H1 (cell line): ENCODE measurements at regions not wholly inside any gene's neighbourhood (a gene's known extent, or its start where the extent isn't known, plus 50 kb on each side); places are given as distances from the start of the nearest gene placed in this dataset.

Source experiments
- CTCF ChIA-PET: fragments of 300-600 bp; sonication (Branson Sonifier 250); formaldehyde crosslinking; loops from one replicate; lab custom pipeline; 2021; ENCODE audit not compliant: partially characterized antibody; lab: Charles Lee
- POLR2A ChIA-PET: fragments of 300-600 bp; sonication (Branson Sonifier 250); formaldehyde crosslinking; loops from one replicate; lab custom pipeline; 2021; ENCODE audit warnings: inconsistent platforms; ENCODE audit not compliant: partially characterized antibody; lab: Charles Lee
- DNase-seq, 2 experiments: peaks; one replicate each; pipeline versions ENCODE4 v3.0.0 to v3.0.0-alpha.2; 2010 to 2022; ENCODE audit warnings: low spot score in 2 of 2, low read depth in 1 of 2, mixed read lengths in 1 of 2
- FAIRE-seq: peaks from 2 replicates; lab custom pipeline; 2011; peaks lifted over from hg19 to GRCh38; lab: Jason Lieb, UNC
- H2AFZ ChIP-seq: 2 replicates; pipeline ENCODE4 v1.8.1; 2012; ENCODE audit warnings: low read length, inconsistent platforms
- H2AK5ac ChIP-seq: 2 replicates; pipeline ENCODE4 v1.6.1; 2013; ENCODE audit warnings: low read depth, low read length
- H2BK120ac ChIP-seq: replicated peaks from 2 replicates; pipeline ENCODE3; 2013; ENCODE audit warnings: low read depth, low read length, inconsistent platforms
- H2BK12ac ChIP-seq: 2 replicates; pipeline ENCODE4 v1.6.1; 2013; ENCODE audit warnings: low read depth, low read length
- H2BK15ac ChIP-seq: 2 replicates; pipeline ENCODE4 v1.6.1; 2013; ENCODE audit warnings: low read length
- H2BK20ac ChIP-seq: 2 replicates; pipeline ENCODE4 v1.6.1; 2013; ENCODE audit warnings: low read length
- H2BK5ac ChIP-seq: 2 replicates; pipeline ENCODE4 v1.6.1; 2013; ENCODE audit warnings: low read depth, low read length
- H3K14ac ChIP-seq: 2 replicates; pipeline ENCODE4 v1.6.1; 2013; ENCODE audit warnings: inconsistent platforms; ENCODE audit not compliant: insufficient read length
- H3K18ac ChIP-seq: 2 replicates; pipeline ENCODE4 v1.6.1; 2013; ENCODE audit warnings: low read length; ENCODE audit errors: extremely low read depth
- H3K23ac ChIP-seq: 2 replicates; pipeline ENCODE4 v1.6.1; 2013; ENCODE audit warnings: inconsistent platforms; ENCODE audit not compliant: insufficient read length
- H3K23me2 ChIP-seq: 2 replicates; pipeline ENCODE4 v1.6.1; 2013; ENCODE audit warnings: low read depth, low read length
- H3K27ac ChIP-seq: 2 replicates; pipeline ENCODE4 v1.6.1; 2011; ENCODE audit warnings: low read depth, low read length, inconsistent platforms
- H3K27me3 ChIP-seq, 4 experiments: replicated peaks in 1 of 4; 1 replicate in 1 of 4; 2 replicates in 3 of 4; pipeline versions ENCODE4 v1.6.1 to v1.8.1; 2011 to 2013; ENCODE audit warnings: low read length in 3 of 4, mild to moderate bottlenecking in 3 of 4, inconsistent platforms in 2 of 4, mixed read lengths in 2 of 4, moderate library complexity in 1 of 4; ENCODE audit not compliant: control insufficient read depth in 3 of 4, insufficient read depth in 3 of 4; ENCODE audit errors: extremely low read depth in 1 of 4
- H3K36me3 ChIP-seq, 4 experiments: 2 replicates each; pipeline versions ENCODE4 v1.6.1 to v1.8.1; 2011 to 2013; ENCODE audit warnings: mild to moderate bottlenecking in 4 of 4, low read length in 3 of 4, moderate library complexity in 2 of 4, control low read depth in 1 of 4, inconsistent platforms in 1 of 4; ENCODE audit not compliant: insufficient read depth in 4 of 4, control insufficient read depth in 2 of 4
- H3K4ac ChIP-seq: replicated peaks from 2 replicates; pipeline ENCODE3; 2013; ENCODE audit warnings: low read length, low read depth, mixed read lengths, inconsistent platforms; ENCODE audit not compliant: insufficient read length
- H3K4me1 ChIP-seq, 4 experiments: replicated peaks in 1 of 4; 1 replicate in 1 of 4; 2 replicates in 3 of 4; pipeline versions ENCODE4 v1.6.1 to v1.8.1; 2011 to 2013; ENCODE audit warnings: low read length in 3 of 4, inconsistent platforms in 2 of 4, mixed read lengths in 1 of 4; ENCODE audit not compliant: insufficient read depth in 4 of 4, control insufficient read depth in 3 of 4
- H3K4me2 ChIP-seq, 2 experiments: 2 replicates each; pipeline versions ENCODE4 v1.6.1 to v1.8.1; 2011 to 2013; ENCODE audit warnings: low read depth in 2 of 2, low read length in 2 of 2, control low read depth in 1 of 2, inconsistent platforms in 1 of 2, mild to moderate bottlenecking in 1 of 2; ENCODE audit not compliant: insufficient read depth in 1 of 2
- H3K4me3 ChIP-seq, 4 experiments: fragments of 200-600, 300-600 bp in 1 of 4; sonication (generic), shearing (Covaris generic), sonication (Bioruptor Twin) in 1 of 4; 2 replicates each; pipeline versions ENCODE4 v1.5.1 to v1.8.1; 2011 to 2016; ENCODE audit warnings: low read length in 4 of 4, low read depth in 3 of 4, control low read depth in 2 of 4, inconsistent platforms in 2 of 4, mild to moderate bottlenecking in 2 of 4, mixed read lengths in 1 of 4, moderate library complexity in 1 of 4; ENCODE audit not compliant: insufficient read depth in 2 of 4; ENCODE audit errors: extremely low read depth in 1 of 4
- H3K56ac ChIP-seq: replicated peaks from 2 replicates; pipeline ENCODE3; 2013; ENCODE audit warnings: low read depth, mild to moderate bottlenecking, mixed read lengths, low read length, inconsistent platforms; ENCODE audit not compliant: insufficient read length
- H3K79me1 ChIP-seq: 2 replicates; pipeline ENCODE4 v1.6.1; 2013; ENCODE audit warnings: low read depth, low read length, control low read depth
- H3K79me2 ChIP-seq, 2 experiments: 2 replicates each; pipeline versions ENCODE4 v1.6.1 to v1.8.1; 2012 to 2013; ENCODE audit warnings: low read length in 2 of 2, mild to moderate bottlenecking in 2 of 2, inconsistent platforms in 1 of 2; ENCODE audit not compliant: insufficient read depth in 2 of 2, control insufficient read depth in 1 of 2
- H3K9ac ChIP-seq, 4 experiments: replicated peaks in 1 of 4; 1 replicate in 1 of 4; 2 replicates in 3 of 4; pipeline versions ENCODE4 v1.6.1 to v1.8.1; 2011 to 2013; ENCODE audit warnings: low read depth in 3 of 4, low read length in 3 of 4, control low read depth in 2 of 4, mild to moderate bottlenecking in 2 of 4, moderate library complexity in 2 of 4, inconsistent platforms in 1 of 4; ENCODE audit errors: extremely low read depth in 1 of 4
- H3K9me3 ChIP-seq, 2 experiments: 2 replicates each; pipeline versions ENCODE4 v1.6.1 to v1.8.1; 2012 to 2013; ENCODE audit warnings: mild to moderate bottlenecking in 2 of 2, moderate library complexity in 2 of 2, control low read depth in 1 of 2, inconsistent platforms in 1 of 2, low read depth in 1 of 2, low read length in 1 of 2, mixed read lengths in 1 of 2; ENCODE audit not compliant: insufficient read depth in 2 of 2
- H4K20me1 ChIP-seq, 2 experiments: replicated peaks in 1 of 2; 2 replicates each; pipeline versions ENCODE3 to v1.8.1; 2011 to 2013; ENCODE audit warnings: inconsistent platforms in 2 of 2, low read length in 2 of 2, mild to moderate bottlenecking in 1 of 2; ENCODE audit not compliant: insufficient read depth in 2 of 2, control insufficient read depth in 1 of 2
- H4K5ac ChIP-seq: 2 replicates; pipeline ENCODE4 v1.6.1; 2013; ENCODE audit warnings: low read length, low read depth, mixed read lengths, inconsistent platforms; ENCODE audit not compliant: insufficient read length
- H4K8ac ChIP-seq: 2 replicates; pipeline ENCODE4 v1.8.0; 2013; ENCODE audit warnings: mild to moderate bottlenecking, moderate library complexity, low read length, inconsistent platforms; ENCODE audit not compliant: insufficient read depth; ENCODE audit errors: extremely low read depth
- H4K91ac ChIP-seq: replicated peaks from 2 replicates; pipeline ENCODE3; 2013; ENCODE audit warnings: low read length, mixed read lengths, inconsistent platforms; ENCODE audit not compliant: insufficient read length
- BACH1 ChIP-seq: IDR thresholded peaks from 2 replicates; pipeline ENCODE4 v1.6.1; 2012; ENCODE audit warnings: low read length, improper control_type of control experiment
- EP300 ChIP-seq, 2 experiments: IDR thresholded peaks; 1 replicate in 1 of 2; 2 replicates in 1 of 2; pipeline ENCODE4 v1.6.1; 2011 to 2012; ENCODE audit warnings: low read depth in 2 of 2, low read length in 2 of 2, mild to moderate bottlenecking in 2 of 2, borderline replicate concordance in 1 of 2, inconsistent platforms in 1 of 2, moderate library complexity in 1 of 2
- EZH2 ChIP-seq: fragments of 200-600 bp; sonication (generic); IDR thresholded peaks from 2 replicates; pipeline ENCODE4 v1.7.1; 2012; ENCODE audit warnings: low read depth, mild to moderate bottlenecking, moderate library complexity, low read length, inconsistent platforms; ENCODE audit not compliant: severe bottlenecking
- JUN ChIP-seq: IDR thresholded peaks from 2 replicates; pipeline ENCODE4 v1.6.1; 2011; ENCODE audit warnings: low read depth, mild to moderate bottlenecking, improper control_type of control experiment, low read length
- RBBP5 ChIP-seq: IDR thresholded peaks from 2 replicates; pipeline ENCODE4 v1.7.1; 2012; ENCODE audit warnings: low read depth, mild to moderate bottlenecking, inconsistent platforms, low read length, moderate library complexity, borderline replicate concordance
- SAP30 ChIP-seq: fragments of 300-600 bp; sonication (generic); IDR thresholded peaks from 2 replicates; pipeline ENCODE4 v1.7.1; 2012; ENCODE audit warnings: low read length, moderate library complexity, mild to moderate bottlenecking, inconsistent platforms; ENCODE audit not compliant: insufficient read depth, insufficient replicate concordance
- SIN3A ChIP-seq, 2 experiments: IDR thresholded peaks in 1 of 2; conservative IDR thresholded peaks in 1 of 2; 2 replicates each; pipeline ENCODE4 v1.6.1; 2011 to 2012; ENCODE audit warnings: low read length in 2 of 2, improper control_type of control experiment in 1 of 2, low read depth in 1 of 2, mild to moderate bottlenecking in 1 of 2
- SP1 ChIP-seq: IDR thresholded peaks from 2 replicates; pipeline ENCODE4 v1.6.1; 2011; ENCODE audit warnings: low read depth, low read length
- SP2 ChIP-seq: IDR thresholded peaks from 2 replicates; pipeline ENCODE4 v1.6.1; 2012; ENCODE audit warnings: mild to moderate bottlenecking, low read length, inconsistent platforms
- TAF1 ChIP-seq: IDR thresholded peaks from 2 replicates; pipeline ENCODE4 v1.6.1; 2011; ENCODE audit warnings: mild to moderate bottlenecking, low read depth, low read length
- TBP ChIP-seq: IDR thresholded peaks from 2 replicates; pipeline ENCODE4 v1.6.1; 2011; ENCODE audit warnings: low read depth, low read length, improper control_type of control experiment
- TEAD4 ChIP-seq: IDR thresholded peaks from 2 replicates; pipeline ENCODE4 v1.6.1; 2012; ENCODE audit warnings: low read depth, low read length, inconsistent platforms, mixed read lengths
- YY1 ChIP-seq: IDR thresholded peaks from 2 replicates; pipeline ENCODE4 v1.6.1; 2011; ENCODE audit warnings: low read depth, mild to moderate bottlenecking, low read length
- WGBS, 2 experiments: shearing (Covaris generic) in 1 of 2; methylation state at CpG; one replicate each; pipeline versions ENCODE4 v1.1.6 to v1.1.7; 2013 to 2015; ENCODE audit warnings: low lambda C conversion rate in 2 of 2, mixed read lengths in 2 of 2, inconsistent platforms in 1 of 2, low coverage in 1 of 2, missing lambda C conversion rate in 1 of 2; ENCODE audit not compliant: insufficient replicate concordance in 2 of 2, insufficient coverage in 1 of 2, insufficient read length in 1 of 2; ENCODE audit errors: extremely low coverage in 1 of 2, missing lambda C conversion rate in 1 of 2; 5-methylcytosine and 5-hydroxymethylcytosine counted together
- TF ChIP-seq, protein P1 (sequence below): IDR thresholded peaks from 2 replicates; pipeline ENCODE4 v1.6.1; 2012; ENCODE audit warnings: low read length, inconsistent platforms

DNA sequence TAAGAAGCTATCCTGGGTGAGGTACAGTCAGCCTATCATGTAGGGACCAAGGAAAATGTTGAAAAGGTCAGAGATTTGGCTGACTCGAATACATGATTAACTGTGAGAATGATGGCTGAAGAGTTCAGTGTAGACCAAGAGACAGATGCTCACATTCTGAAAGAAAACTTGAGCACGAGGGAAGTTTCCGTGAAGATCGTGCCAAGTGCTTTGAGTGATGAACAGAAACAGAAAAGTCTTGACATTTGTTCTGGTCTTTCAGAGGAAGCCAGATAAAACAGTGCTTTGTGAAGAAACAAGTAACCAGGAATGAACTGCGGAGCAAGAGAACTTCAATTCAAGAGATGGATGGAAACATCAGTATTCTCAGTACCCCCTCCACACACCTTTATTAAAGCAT is 500.3 kb upstream of the SMIM21 start:
- H3K79me1 ChIP-seq = no peaks in the 10 kb centered on the region
- no peak overlapping the region for H3K18ac ChIP-seq
- CTCF ChIA-PET = no interaction called here
- no peak overlapping the region for H4K91ac ChIP-seq
- no peak overlapping the region for H3K23ac ChIP-seq
- no peaks in the 10 kb centered on the region for H3K79me2 ChIP-seq
- no peak overlapping the region for H3K14ac ChIP-seq
- no peak overlapping the region for H3K4ac ChIP-seq
- H2AFZ ChIP-seq = 0 out of 2 replicates have a peak overlapping the region, but pooled peaks have one; percentile 74
- H3K4me2 ChIP-seq = no peak overlapping the region
- H3K23me2 ChIP-seq = no peaks in the 10 kb centered on the region
- H3K36me3 ChIP-seq = no peaks in the 10 kb centered on the region
- H3K9me3 ChIP-seq = no peaks in the 10 kb centered on the region
- H2AK5ac ChIP-seq = no peak overlapping the region
- H2BK20ac ChIP-seq = no peak overlapping the region
- H3K27me3 ChIP-seq = no peaks in the 10 kb centered on the region; a peak in 1 of 7 replicates
- no peak overlapping the region for H2BK120ac ChIP-seq
- H3K56ac ChIP-seq = no peak overlapping the region
- H4K5ac ChIP-seq = no peak overlapping the region
- no peak for DNase-seq
- H2BK12ac ChIP-seq = no peak overlapping the region
- no peak overlapping the region for H3K27ac ChIP-seq
- H3K9ac ChIP-seq = no peak overlapping the region
- FAIRE-seq = no peak
- H4K20me1 ChIP-seq = no peaks in the 10 kb centered on the region
- no peak overlapping the region for H4K8ac ChIP-seq
- H3K4me3 ChIP-seq = no peak overlapping the region
- POLR2A ChIA-PET = no interaction called here
- no peaks in the 10 kb centered on the region for H3K4me1 ChIP-seq
- H2BK15ac ChIP-seq = no peak overlapping the region
- H2BK5ac ChIP-seq = no peak overlapping the region
- WGBS, 2 experiments = 92% methylated on average over 5 of the region's 5 CpGs; no CpG with 5 or more reads in 1 of the 2 experiments
- TF ChIP-seq SIN3A (conservative IDR thresholded peaks at IDR 0.05 in 1 of 2, IDR thresholded peaks at IDR 0.05 in 1 of 2; ENCODE audit: low read depth in 1 of 2, low read length in 2 of 2) (no peak), SP2 (no peak), YY1 (no peak), TEAD4 (no peak), TAF1 (no peak), SAP30 (no peak), EP300 (IDR thresholded peaks at IDR 0.05; ENCODE audit: borderline replicate concordance in 1 of 2, low read depth in 2 of 2, low read length in 2 of 2) (no peak), TBP (no peak), BACH1 (no peak), RBBP5 (no peak), JUN (no peak), SP1 (no peak), EZH2 (no peak)
- TF ChIP-seq, protein P1, sequence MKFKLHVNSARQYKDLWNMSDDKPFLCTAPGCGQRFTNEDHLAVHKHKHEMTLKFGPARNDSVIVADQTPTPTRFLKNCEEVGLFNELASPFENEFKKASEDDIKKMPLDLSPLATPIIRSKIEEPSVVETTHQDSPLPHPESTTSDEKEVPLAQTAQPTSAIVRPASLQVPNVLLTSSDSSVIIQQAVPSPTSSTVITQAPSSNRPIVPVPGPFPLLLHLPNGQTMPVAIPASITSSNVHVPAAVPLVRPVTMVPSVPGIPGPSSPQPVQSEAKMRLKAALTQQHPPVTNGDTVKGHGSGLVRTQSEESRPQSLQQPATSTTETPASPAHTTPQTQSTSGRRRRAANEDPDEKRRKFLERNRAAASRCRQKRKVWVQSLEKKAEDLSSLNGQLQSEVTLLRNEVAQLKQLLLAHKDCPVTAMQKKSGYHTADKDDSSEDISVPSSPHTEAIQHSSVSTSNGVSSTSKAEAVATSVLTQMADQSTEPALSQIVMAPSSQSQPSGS = no peak
